ENCODE measurements at regions not wholly inside any gene's neighbourhood (a gene's known extent, or its start where the extent isn't known, plus 50 kb on each side); places are given as distances from the start of the nearest gene placed in this dataset.

- TF ChIP-seq CTCF (IDR thresholded peaks at IDR 0.05; ENCODE audit: low read depth, low read length, missing input control) (no peak), EGR1 (IDR thresholded peaks at IDR 0.05; ENCODE audit: low read depth in 2 of 2) (no peak), RAD21 (IDR thresholded peaks at IDR 0.05) (no peak), MAX (IDR thresholded peaks at IDR 0.05) (no peak), ZBTB33 (IDR thresholded peaks at IDR 0.05) (no peak), TAF1 (conservative IDR thresholded peaks at IDR 0.05) (no peak), HNF4A (conservative IDR thresholded peaks at IDR 0.05) (no peak)
These were observed 152.2 kb downstream of the SDHAF3 start for GRCh38 chr7:97269741-97270140.

All from liver (tissue), 3 donors.